ENCODE measurements at regions not wholly inside any gene's neighbourhood (a gene's known extent, or its start where the extent isn't known, plus 50 kb on each side); places are given as distances from the start of the nearest gene placed in this dataset.
A peak's percentile ranks its signal among the peaks of the same experiment; 100 is the strongest.

- no peak for DNase-seq (ENCODE audit: low read depth)
Measured at GRCh38 chr18:29711932-29712331, 1330.6 kb downstream of the DSC3 start.

GRCh38 chr18:29693334-29693733, 1349.2 kb downstream of the DSC3 start:
- no peak for DNase-seq (ENCODE audit: low read depth)

- no peak for DNase-seq (ENCODE audit: low read depth)
Measured at GRCh38 chr18:29681578-29681977, 1361.0 kb downstream of the DSC3 start.

- DNase-seq (ENCODE audit: low read depth), result no peak
Measured at GRCh38 chr18:29664278-29665036, 1378.1 kb downstream of the DSC3 start.

- DNase-seq (ENCODE audit: low read depth), result no peak
Measured at GRCh38 chr18:29661924-29662323, 1380.6 kb downstream of the DSC3 start.

GRCh38 chr18:29660777-29661176, 1381.8 kb downstream of the DSC3 start:
- DNase-seq (ENCODE audit: low read depth), result no peak

DNA sequence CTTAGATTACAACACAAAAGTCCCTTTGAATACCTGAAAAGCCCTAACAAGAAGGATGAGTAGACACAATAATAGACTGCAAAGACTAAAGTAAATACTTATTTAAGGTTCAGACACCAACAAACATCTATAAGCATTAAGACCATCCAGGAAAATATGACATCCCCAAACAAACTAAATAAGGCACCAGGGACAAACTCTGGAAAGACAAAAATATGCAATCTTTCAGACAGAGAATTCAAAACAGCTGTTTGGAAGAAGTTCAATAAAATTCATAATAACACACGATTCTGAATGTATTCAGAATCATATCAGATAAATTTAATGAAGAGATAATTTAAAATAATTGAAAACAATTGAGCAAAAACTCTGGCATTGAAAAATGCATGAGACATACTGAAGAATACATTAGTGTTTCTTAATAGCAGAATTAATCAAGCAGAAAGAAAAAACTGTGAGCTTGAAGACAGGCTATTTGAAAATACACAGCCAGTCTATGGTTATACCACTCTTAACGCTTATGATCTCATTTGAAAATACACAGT, 1388.8 kb downstream of the DSC3 start:
- no peak for DNase-seq (ENCODE audit: low read depth)

DNA sequence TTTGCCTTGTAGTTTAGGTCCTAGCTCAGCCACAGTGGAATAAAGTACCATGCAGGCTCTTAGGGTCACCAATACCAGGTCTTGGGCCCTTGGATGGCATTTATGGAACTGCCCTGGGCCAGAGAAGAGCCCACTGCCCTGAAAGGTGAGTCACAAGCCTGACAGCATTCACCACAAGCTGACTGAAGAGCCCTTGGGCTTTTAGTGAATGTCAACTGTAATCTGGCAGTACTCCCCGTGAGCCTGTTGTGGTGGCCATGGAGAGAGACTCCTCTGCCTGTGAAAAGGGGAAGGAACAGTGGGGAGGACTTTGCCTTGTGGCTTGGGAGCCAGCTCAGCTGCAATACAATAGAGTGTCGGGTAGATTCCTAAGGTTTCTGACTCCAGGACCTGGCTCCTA, 1389.7 kb downstream of the DSC3 start:
- peak; percentile 1 for DNase-seq (ENCODE audit: low read depth)

GRCh38 chr18:29651122-29651680, 1391.3 kb downstream of the DSC3 start:
- DNase-seq (ENCODE audit: low read depth), result peak; percentile 54

GRCh38 chr18:29648891-29649290, 1393.7 kb downstream of the DSC3 start:
- no peak for DNase-seq (ENCODE audit: low read depth)

- DNase-seq (ENCODE audit: low read depth), result no peak
Measured at GRCh38 chr18:29647700-29648099, 1394.8 kb downstream of the DSC3 start.

- DNase-seq (ENCODE audit: low read depth), result peak; percentile 15
Measured at GRCh38 chr18:29644276-29644675, 1398.3 kb downstream of the DSC3 start.

DNA sequence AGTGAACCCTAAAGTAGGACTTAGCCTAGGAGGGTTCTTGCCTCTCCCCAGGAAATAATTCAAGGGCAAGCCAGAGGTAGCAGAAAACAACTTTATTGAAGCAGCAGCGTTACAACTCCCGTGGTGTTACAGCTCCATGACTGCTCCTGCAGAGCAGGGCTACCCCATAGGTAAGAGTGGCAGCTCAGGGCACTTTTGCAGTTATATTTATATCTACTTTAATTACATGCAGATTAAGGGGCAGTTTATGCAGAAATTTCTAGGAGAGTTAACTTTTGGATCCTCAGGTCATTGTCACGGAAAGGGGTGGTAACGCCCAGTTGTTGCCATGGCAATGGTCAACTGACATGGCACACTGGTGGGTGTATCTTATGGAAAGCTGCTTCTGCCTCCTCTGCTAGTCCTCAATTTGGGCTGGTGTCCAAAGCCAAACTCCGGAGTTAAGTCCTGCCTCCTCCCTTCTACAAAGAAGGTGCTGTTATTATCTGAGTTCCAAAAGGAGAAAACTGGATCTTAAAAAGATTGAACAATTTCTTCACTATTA, 1413.0 kb downstream of the DSC3 start:
- DNase-seq (ENCODE audit: low read depth), result no peak

- no peak for DNase-seq (ENCODE audit: low read depth)
Measured at GRCh38 chr18:29626094-29626493, 1416.4 kb downstream of the DSC3 start.

DNA sequence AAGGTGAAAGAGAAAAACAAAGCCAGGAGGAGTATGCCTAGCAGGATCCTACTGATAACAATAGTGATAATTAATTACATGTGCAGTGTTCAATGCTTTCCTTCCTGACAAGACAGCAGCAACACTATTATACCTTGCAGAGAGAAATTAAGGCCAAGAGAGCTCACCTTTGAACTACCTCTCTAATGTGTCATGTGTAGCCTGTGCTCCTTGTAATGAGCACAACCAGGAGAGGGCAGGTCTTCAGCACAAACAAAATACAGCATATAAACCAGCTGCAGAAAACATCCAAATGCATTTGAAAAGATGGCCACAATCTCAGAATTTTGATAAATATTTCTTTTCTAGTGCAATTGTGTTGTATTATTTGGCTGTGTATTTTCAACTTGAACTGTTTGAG, 1425.7 kb downstream of the DSC3 start:
- DNase-seq (ENCODE audit: low read depth), result no peak

- DNase-seq (ENCODE audit: low read depth), result no peak
Measured at GRCh38 chr18:29608982-29609381, 1432.1 kb upstream of the CDH2 start.

GRCh38 chr18:29605365-29605764, 1428.4 kb upstream of the CDH2 start:
- no peak for DNase-seq (ENCODE audit: low read depth)

DNA sequence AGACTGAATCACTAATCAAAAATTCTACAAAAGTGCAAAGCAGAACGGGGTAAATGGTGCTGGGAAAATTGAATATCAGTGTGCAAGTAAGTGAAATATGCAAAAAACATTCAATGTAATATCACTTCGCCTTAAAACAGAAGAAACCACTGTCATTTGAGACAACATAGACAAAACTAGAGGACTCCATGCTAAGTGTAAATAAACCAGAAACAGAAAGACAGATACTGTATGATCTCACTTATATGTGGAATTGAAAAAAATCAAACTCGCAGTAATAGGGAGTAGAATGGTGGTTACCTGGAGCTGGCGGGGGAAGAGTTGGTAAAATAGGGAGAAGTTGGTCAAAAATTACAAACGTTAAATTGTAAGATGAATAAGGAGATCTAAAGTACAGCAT, 1420.0 kb upstream of the CDH2 start:
- no peak for DNase-seq (ENCODE audit: low read depth)

DNA sequence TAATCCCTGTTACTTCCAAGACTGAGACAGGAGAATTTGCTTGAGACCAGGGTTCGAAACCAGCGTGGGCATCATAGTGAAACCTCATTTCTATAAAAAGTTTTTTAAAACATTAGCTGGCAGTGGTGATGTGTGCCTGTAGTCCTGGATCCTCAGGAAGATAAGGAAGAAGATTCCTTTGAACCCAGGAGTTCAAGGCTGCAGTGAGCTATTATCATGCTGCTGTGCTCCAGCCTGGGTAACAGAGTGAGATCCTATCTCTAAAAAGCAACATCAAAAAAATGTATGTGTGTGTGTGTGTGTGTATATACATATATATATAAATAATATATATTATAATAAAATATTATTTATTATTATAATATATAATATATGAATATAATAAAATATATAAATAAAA, 1417.6 kb upstream of the CDH2 start:
- no peak for DNase-seq (ENCODE audit: low read depth)

DNA sequence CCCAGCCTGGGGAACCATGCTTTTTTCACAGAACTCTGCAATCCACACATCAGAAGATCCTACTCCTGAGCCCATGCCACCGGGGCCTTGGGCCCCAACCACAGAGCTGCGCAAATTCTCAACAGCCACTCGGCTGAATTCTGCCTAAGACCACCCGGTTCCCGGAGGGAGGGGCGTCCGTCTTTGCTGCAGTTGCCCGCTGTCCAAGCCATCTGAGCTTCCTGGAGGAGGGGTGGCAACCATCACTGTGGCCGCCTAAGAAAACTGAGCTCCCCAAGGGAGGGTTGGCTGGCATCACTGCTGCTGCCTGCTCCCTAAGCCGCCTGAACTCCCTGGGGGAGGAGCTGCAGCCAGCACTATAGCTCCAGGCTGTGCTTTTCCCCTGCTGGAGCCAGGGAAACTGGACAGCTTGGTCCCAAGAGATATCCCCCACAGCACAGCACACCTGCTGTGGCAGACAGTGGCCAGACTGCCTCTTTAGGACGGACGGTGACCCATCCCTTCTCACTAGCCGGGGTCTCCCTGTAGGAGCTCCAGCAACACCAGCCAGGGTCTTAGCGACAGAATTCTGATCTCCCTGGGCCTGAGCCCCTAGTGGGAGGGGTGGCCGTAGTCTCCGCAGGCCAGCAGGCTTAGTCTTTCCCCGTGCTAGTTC, 1411.6 kb upstream of the CDH2 start:
- no peak for DNase-seq (ENCODE audit: low read depth)

- no peak for DNase-seq (ENCODE audit: low read depth)
Measured at GRCh38 chr18:29586210-29586609, 1409.3 kb upstream of the CDH2 start.

- DNase-seq (ENCODE audit: low read depth), result no peak
Measured at GRCh38 chr18:29560270-29560669, 1383.3 kb upstream of the CDH2 start.

- DNase-seq (ENCODE audit: low read depth), result no peak
Measured at GRCh38 chr18:29556070-29556469, 1379.1 kb upstream of the CDH2 start.
